ENCODE measurements at regions not wholly inside any gene's neighbourhood (a gene's known extent, or its start where the extent isn't known, plus 50 kb on each side); places are given as distances from the start of the nearest gene placed in this dataset.

GRCh38 chr15:96047255-96047931, 283.1 kb upstream of the NR2F2 start:
- Mint-ChIP-seq H3K27me3 (ENCODE audit: unreplicated experiment) (no peaks in the 10 kb centered on the region), H3K4me3 (ENCODE audit: unreplicated experiment) (no peak overlapping the region), H3K27ac (ENCODE audit: unreplicated experiment) (no peak overlapping the region), H3K4me1 (ENCODE audit: low read depth, unreplicated experiment) (no peaks in the 10 kb centered on the region), H3K36me3 (ENCODE audit: unreplicated experiment) (no peaks in the 10 kb centered on the region), H3K9me3 (ENCODE audit: unreplicated experiment) (no peaks in the 10 kb centered on the region)
- no peak for DNase-seq
- TF ChIP-seq CTCF (IDR thresholded peaks at IDR 0.05; ENCODE audit: partially characterized antibody, unreplicated experiment) = no peak

GRCh38 chr15:96049323-96049722, 281.2 kb upstream of the NR2F2 start:
- Mint-ChIP-seq H3K36me3 (ENCODE audit: unreplicated experiment) (no peaks in the 10 kb centered on the region), H3K27me3 (ENCODE audit: unreplicated experiment) (no peaks in the 10 kb centered on the region), H3K4me3 (ENCODE audit: unreplicated experiment) (no peak overlapping the region), H3K9me3 (ENCODE audit: unreplicated experiment) (no peaks in the 10 kb centered on the region), H3K4me1 (ENCODE audit: low read depth, unreplicated experiment) (no peaks in the 10 kb centered on the region), H3K27ac (ENCODE audit: unreplicated experiment) (no peak overlapping the region)
- no peak for DNase-seq
- TF ChIP-seq CTCF (IDR thresholded peaks at IDR 0.05; ENCODE audit: partially characterized antibody, unreplicated experiment) = no peak

- Mint-ChIP-seq H3K27me3 (ENCODE audit: unreplicated experiment) (peaks cover under 1% of the 10 kb centered on the region), H3K4me1 (ENCODE audit: low read depth, unreplicated experiment) (no peaks in the 10 kb centered on the region), H3K27ac (ENCODE audit: unreplicated experiment) (no peak overlapping the region)
Observed at GRCh38 chr15:96049766-96050165, 280.7 kb upstream of the NR2F2 start.

GRCh38 chr15:96051598-96051997, 278.9 kb upstream of the NR2F2 start:
- H3K4me1 Mint-ChIP-seq (ENCODE audit: low read depth, unreplicated experiment) = no peaks in the 10 kb centered on the region
- peaks cover 5% of the 10 kb centered on the region for H3K27me3 Mint-ChIP-seq (ENCODE audit: unreplicated experiment)
- TF ChIP-seq CTCF (IDR thresholded peaks at IDR 0.05; ENCODE audit: partially characterized antibody, unreplicated experiment) = no peak
- no peak for DNase-seq
- H3K36me3 Mint-ChIP-seq (ENCODE audit: unreplicated experiment) = no peaks in the 10 kb centered on the region
- no peak overlapping the region for H3K4me3 Mint-ChIP-seq (ENCODE audit: unreplicated experiment)
- H3K9me3 Mint-ChIP-seq (ENCODE audit: unreplicated experiment) = no peaks in the 10 kb centered on the region
- no peak overlapping the region for H3K27ac Mint-ChIP-seq (ENCODE audit: unreplicated experiment)

More at GRCh38 chr15:96049766-96050165, 280.7 kb upstream of the NR2F2 start:
- Mint-ChIP-seq H3K4me3 (ENCODE audit: unreplicated experiment) (no peak overlapping the region), H3K36me3 (ENCODE audit: unreplicated experiment) (no peaks in the 10 kb centered on the region), H3K9me3 (ENCODE audit: unreplicated experiment) (no peaks in the 10 kb centered on the region)
- DNase-seq = no peak
- TF ChIP-seq CTCF (IDR thresholded peaks at IDR 0.05; ENCODE audit: partially characterized antibody, unreplicated experiment) = no peak

- Mint-ChIP-seq H3K9me3 (ENCODE audit: unreplicated experiment) (no peaks in the 10 kb centered on the region), H3K27ac (ENCODE audit: unreplicated experiment) (no peak overlapping the region), H3K36me3 (ENCODE audit: unreplicated experiment) (no peaks in the 10 kb centered on the region), H3K27me3 (ENCODE audit: unreplicated experiment) (peaks cover 5% of the 10 kb centered on the region), H3K4me3 (ENCODE audit: unreplicated experiment) (no peak overlapping the region), H3K4me1 (ENCODE audit: low read depth, unreplicated experiment) (no peaks in the 10 kb centered on the region)
- no peak for DNase-seq
- no peak for TF ChIP-seq CTCF (IDR thresholded peaks at IDR 0.05; ENCODE audit: partially characterized antibody, unreplicated experiment)
Observed at GRCh38 chr15:96052154-96052553, 278.3 kb upstream of the NR2F2 start.

Measured in glutamatergic neuron (in vitro differentiated cells).